ENCODE measurements at regions not wholly inside any gene's neighbourhood (a gene's known extent, or its start where the extent isn't known, plus 50 kb on each side); places are given as distances from the start of the nearest gene placed in this dataset.

- Mint-ChIP-seq H3K4me3 (ENCODE audit: unreplicated experiment) (no peak overlapping the region), H3K27me3 (ENCODE audit: low read depth, unreplicated experiment) (peaks cover 2% of the 10 kb centered on the region), H3K36me3 (ENCODE audit: low read depth, unreplicated experiment) (no peaks in the 10 kb centered on the region), H3K9me3 (ENCODE audit: unreplicated experiment) (peaks cover 2% of the 10 kb centered on the region), H3K4me1 (ENCODE audit: low read depth, unreplicated experiment) (no peaks in the 10 kb centered on the region), H3K27ac (ENCODE audit: unreplicated experiment) (no peak overlapping the region)
- H3K27me3 ChIP-seq (ENCODE audit: insufficient read depth, low read length), result no peaks in the 10 kb centered on the region
- no peaks in the 10 kb centered on the region for H3K36me3 ChIP-seq (ENCODE audit: insufficient read depth, low read length)
- H3K9me3 ChIP-seq (ENCODE audit: insufficient read depth, low read depth, low read length), result peaks cover 2% of the 10 kb centered on the region
- no peaks in the 10 kb centered on the region for H3K4me1 ChIP-seq (ENCODE audit: insufficient read depth, low read length)
- no peak overlapping the region for H3K9ac ChIP-seq (ENCODE audit: low read length)
- no peak for FAIRE-seq
- H4K20me1 ChIP-seq (ENCODE audit: insufficient read depth, low read length), result no peaks in the 10 kb centered on the region
- DNase-seq (ENCODE audit: low read depth), result no peak
- no peaks in the 10 kb centered on the region for H3K79me2 ChIP-seq (ENCODE audit: insufficient read depth, low read length)
- H3K27ac ChIP-seq (ENCODE audit: low read depth, low read length), result no peak overlapping the region
- TF ChIP-seq CTCF (IDR thresholded peaks at IDR 0.05; ENCODE audit: insufficient read depth, low read depth, low read length) (no peak), EZH2 (IDR thresholded peaks at IDR 0.05; ENCODE audit: insufficient read depth, low read length) (no peak)
- no peak overlapping the region for H2AFZ ChIP-seq (ENCODE audit: low read depth, low read length)
- H3K4me2 ChIP-seq (ENCODE audit: low read length), result no peak overlapping the region
- H3K4me3 ChIP-seq (ENCODE audit: insufficient read depth, low read depth, low read length), result no peak overlapping the region
Measured at GRCh38 chr20:20896606-20897005, 184.2 kb upstream of the RALGAPA2 start.

- Histone ChIP-seq H4K20me1 (ENCODE audit: insufficient read depth, low read length) (no peaks in the 10 kb centered on the region), H3K9ac (ENCODE audit: low read length) (no peak overlapping the region), H3K79me2 (ENCODE audit: insufficient read depth, low read length) (no peaks in the 10 kb centered on the region), H3K27ac (ENCODE audit: low read depth, low read length) (no peak overlapping the region), H3K4me3 (ENCODE audit: insufficient read depth, low read depth, low read length) (no peak overlapping the region), H3K4me2 (ENCODE audit: low read length) (no peak overlapping the region), H3K9me3 (ENCODE audit: insufficient read depth, low read depth, low read length) (peaks cover 4% of the 10 kb centered on the region), H3K4me1 (ENCODE audit: insufficient read depth, low read length) (no peaks in the 10 kb centered on the region), H2AFZ (ENCODE audit: low read depth, low read length) (no peak overlapping the region), H3K27me3 (ENCODE audit: insufficient read depth, low read length) (no peaks in the 10 kb centered on the region), H3K36me3 (ENCODE audit: insufficient read depth, low read length) (no peaks in the 10 kb centered on the region)
- Mint-ChIP-seq H3K27me3 (ENCODE audit: low read depth, unreplicated experiment) (peaks cover 2% of the 10 kb centered on the region), H3K36me3 (ENCODE audit: low read depth, unreplicated experiment) (no peaks in the 10 kb centered on the region), H3K27ac (ENCODE audit: unreplicated experiment) (no peak overlapping the region), H3K4me3 (ENCODE audit: unreplicated experiment) (no peak overlapping the region), H3K9me3 (ENCODE audit: unreplicated experiment) (no peaks in the 10 kb centered on the region), H3K4me1 (ENCODE audit: low read depth, unreplicated experiment) (no peaks in the 10 kb centered on the region)
- TF ChIP-seq EZH2 (IDR thresholded peaks at IDR 0.05; ENCODE audit: insufficient read depth, low read length) (no peak), CTCF (IDR thresholded peaks at IDR 0.05; ENCODE audit: insufficient read depth, low read depth, low read length) (no peak)
- no peak for DNase-seq (ENCODE audit: low read depth)
- no peak for FAIRE-seq
Measured at GRCh38 chr20:20895537-20895936, 183.1 kb upstream of the RALGAPA2 start.

GRCh38 chr20:20894753-20895152 is 182.3 kb upstream of the RALGAPA2 start:
- no peaks in the 10 kb centered on the region for H3K4me1 ChIP-seq (ENCODE audit: insufficient read depth, low read length)
- no peak for DNase-seq (ENCODE audit: low read depth)
- Mint-ChIP-seq H3K9me3 (ENCODE audit: unreplicated experiment) (no peaks in the 10 kb centered on the region), H3K4me3 (ENCODE audit: unreplicated experiment) (no peak overlapping the region), H3K4me1 (ENCODE audit: low read depth, unreplicated experiment) (no peaks in the 10 kb centered on the region), H3K27ac (ENCODE audit: unreplicated experiment) (no peak overlapping the region), H3K36me3 (ENCODE audit: low read depth, unreplicated experiment) (no peaks in the 10 kb centered on the region), H3K27me3 (ENCODE audit: low read depth, unreplicated experiment) (peaks cover 2% of the 10 kb centered on the region)
- no peaks in the 10 kb centered on the region for H3K27me3 ChIP-seq (ENCODE audit: insufficient read depth, low read length)
- H3K36me3 ChIP-seq (ENCODE audit: insufficient read depth, low read length), result no peaks in the 10 kb centered on the region
- H3K27ac ChIP-seq (ENCODE audit: low read depth, low read length), result no peak overlapping the region
- no peak overlapping the region for H3K9ac ChIP-seq (ENCODE audit: low read length)
- no peak overlapping the region for H3K4me3 ChIP-seq (ENCODE audit: insufficient read depth, low read depth, low read length)
- no peak overlapping the region for H2AFZ ChIP-seq (ENCODE audit: low read depth, low read length)
- no peaks in the 10 kb centered on the region for H3K79me2 ChIP-seq (ENCODE audit: insufficient read depth, low read length)
- peaks cover 4% of the 10 kb centered on the region for H3K9me3 ChIP-seq (ENCODE audit: insufficient read depth, low read depth, low read length)
- FAIRE-seq, result no peak
- no peak overlapping the region for H3K4me2 ChIP-seq (ENCODE audit: low read length)
- no peaks in the 10 kb centered on the region for H4K20me1 ChIP-seq (ENCODE audit: insufficient read depth, low read length)
- no peak for TF ChIP-seq EZH2 (IDR thresholded peaks at IDR 0.05; ENCODE audit: insufficient read depth, low read length)
- no peak for TF ChIP-seq CTCF (IDR thresholded peaks at IDR 0.05; ENCODE audit: insufficient read depth, low read depth, low read length)
